ENCODE measurements at regions not wholly inside any gene's neighbourhood (a gene's known extent, or its start where the extent isn't known, plus 50 kb on each side); places are given as distances from the start of the nearest gene placed in this dataset.

DNA sequence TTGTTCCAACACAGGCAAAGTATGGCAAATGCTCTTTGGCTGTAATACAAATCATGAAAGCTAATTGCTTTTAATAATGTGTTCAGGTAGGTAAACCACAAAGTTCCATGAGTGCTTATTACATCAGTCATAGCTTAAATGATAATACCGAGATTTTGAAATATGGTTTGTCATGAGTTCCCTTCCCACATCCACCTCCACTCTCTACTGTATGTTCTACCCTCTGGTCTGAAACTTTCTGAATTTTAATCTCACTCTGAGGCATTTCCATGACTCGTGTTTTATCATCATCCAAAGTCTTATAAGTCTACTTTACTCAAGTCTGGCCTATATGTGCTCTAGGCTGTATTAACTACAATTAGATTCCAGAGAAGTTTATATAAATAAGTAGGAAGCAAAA is 354.8 kb downstream of the AKAIN1 start:
- Histone ChIP-seq H3K27ac (replicated peaks) (no peak overlapping the region), H3K27me3 (ENCODE audit: insufficient read depth, poor library complexity, severe bottlenecking) (no peaks in the 10 kb centered on the region), H3K4me3 (replicated peaks; ENCODE audit: insufficient read depth, low read length) (no peak overlapping the region)
- DNase-seq (ENCODE audit: low read depth in 1 of 2, low spot score in 1 of 2), result no peak
- TF ChIP-seq, protein P1, sequence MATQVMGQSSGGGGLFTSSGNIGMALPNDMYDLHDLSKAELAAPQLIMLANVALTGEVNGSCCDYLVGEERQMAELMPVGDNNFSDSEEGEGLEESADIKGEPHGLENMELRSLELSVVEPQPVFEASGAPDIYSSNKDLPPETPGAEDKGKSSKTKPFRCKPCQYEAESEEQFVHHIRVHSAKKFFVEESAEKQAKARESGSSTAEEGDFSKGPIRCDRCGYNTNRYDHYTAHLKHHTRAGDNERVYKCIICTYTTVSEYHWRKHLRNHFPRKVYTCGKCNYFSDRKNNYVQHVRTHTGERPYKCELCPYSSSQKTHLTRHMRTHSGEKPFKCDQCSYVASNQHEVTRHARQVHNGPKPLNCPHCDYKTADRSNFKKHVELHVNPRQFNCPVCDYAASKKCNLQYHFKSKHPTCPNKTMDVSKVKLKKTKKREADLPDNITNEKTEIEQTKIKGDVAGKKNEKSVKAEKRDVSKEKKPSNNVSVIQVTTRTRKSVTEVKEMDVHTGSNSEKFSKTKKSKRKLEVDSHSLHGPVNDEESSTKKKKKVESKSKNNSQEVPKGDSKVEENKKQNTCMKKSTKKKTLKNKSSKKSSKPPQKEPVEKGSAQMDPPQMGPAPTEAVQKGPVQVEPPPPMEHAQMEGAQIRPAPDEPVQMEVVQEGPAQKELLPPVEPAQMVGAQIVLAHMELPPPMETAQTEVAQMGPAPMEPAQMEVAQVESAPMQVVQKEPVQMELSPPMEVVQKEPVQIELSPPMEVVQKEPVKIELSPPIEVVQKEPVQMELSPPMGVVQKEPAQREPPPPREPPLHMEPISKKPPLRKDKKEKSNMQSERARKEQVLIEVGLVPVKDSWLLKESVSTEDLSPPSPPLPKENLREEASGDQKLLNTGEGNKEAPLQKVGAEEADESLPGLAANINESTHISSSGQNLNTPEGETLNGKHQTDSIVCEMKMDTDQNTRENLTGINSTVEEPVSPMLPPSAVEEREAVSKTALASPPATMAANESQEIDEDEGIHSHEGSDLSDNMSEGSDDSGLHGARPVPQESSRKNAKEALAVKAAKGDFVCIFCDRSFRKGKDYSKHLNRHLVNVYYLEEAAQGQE (IDR thresholded peaks at IDR 0.05; ENCODE audit: insufficient replicate concordance, low read depth), result no peak
- TF ChIP-seq GABPA (IDR thresholded peaks at IDR 0.05; ENCODE audit: low read depth) (no peak), SPI1 (IDR thresholded peaks at IDR 0.05; ENCODE audit: borderline replicate concordance, low read depth) (no peak), POLR2AphosphoS5 (IDR thresholded peaks at IDR 0.05; ENCODE audit: low read depth) (no peak)
- TF ChIP-seq, protein P2, sequence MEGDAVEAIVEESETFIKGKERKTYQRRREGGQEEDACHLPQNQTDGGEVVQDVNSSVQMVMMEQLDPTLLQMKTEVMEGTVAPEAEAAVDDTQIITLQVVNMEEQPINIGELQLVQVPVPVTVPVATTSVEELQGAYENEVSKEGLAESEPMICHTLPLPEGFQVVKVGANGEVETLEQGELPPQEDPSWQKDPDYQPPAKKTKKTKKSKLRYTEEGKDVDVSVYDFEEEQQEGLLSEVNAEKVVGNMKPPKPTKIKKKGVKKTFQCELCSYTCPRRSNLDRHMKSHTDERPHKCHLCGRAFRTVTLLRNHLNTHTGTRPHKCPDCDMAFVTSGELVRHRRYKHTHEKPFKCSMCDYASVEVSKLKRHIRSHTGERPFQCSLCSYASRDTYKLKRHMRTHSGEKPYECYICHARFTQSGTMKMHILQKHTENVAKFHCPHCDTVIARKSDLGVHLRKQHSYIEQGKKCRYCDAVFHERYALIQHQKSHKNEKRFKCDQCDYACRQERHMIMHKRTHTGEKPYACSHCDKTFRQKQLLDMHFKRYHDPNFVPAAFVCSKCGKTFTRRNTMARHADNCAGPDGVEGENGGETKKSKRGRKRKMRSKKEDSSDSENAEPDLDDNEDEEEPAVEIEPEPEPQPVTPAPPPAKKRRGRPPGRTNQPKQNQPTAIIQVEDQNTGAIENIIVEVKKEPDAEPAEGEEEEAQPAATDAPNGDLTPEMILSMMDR (IDR thresholded peaks at IDR 0.05; ENCODE audit: insufficient read depth, low read length), result no peak

- H3K4me3 ChIP-seq (replicated peaks; ENCODE audit: insufficient read depth, low read length), result no peak overlapping the region
- no peak for DNase-seq (ENCODE audit: low read depth in 1 of 2, low spot score in 1 of 2)
Observed at GRCh38 chr18:4839639-4840038, 357.4 kb downstream of the AKAIN1 start.

DNA sequence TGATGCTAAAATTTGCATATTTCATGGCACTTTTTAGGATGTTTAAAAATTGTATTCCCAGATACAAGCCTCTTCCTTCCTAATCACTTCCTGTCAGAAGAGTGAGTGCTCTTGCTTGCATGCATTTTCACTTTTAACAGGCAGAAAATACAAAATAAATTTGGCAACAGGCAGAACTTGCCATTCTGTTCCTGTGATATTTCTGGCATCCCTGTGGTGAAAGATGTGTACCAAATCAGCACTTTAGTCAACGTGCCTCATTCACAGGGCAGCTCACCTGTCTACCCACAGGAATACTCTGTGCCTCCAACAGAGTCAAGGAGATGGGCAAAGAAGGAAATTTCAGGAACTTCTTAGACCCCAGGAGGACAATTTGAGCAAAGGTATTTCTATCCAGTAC is 360.9 kb downstream of the AKAIN1 start:
- no peaks in the 10 kb centered on the region for H3K27me3 ChIP-seq (ENCODE audit: insufficient read depth, poor library complexity, severe bottlenecking)
- no peak overlapping the region for H3K27ac ChIP-seq (replicated peaks)
- DNase-seq (ENCODE audit: low read depth in 1 of 2, low spot score in 1 of 2), result no peak
- TF ChIP-seq POLR2AphosphoS5 (IDR thresholded peaks at IDR 0.05; ENCODE audit: low read depth), result no peak
- TF ChIP-seq, protein P1 (IDR thresholded peaks at IDR 0.05; ENCODE audit: insufficient replicate concordance, low read depth), result no peak
- no peak for TF ChIP-seq GABPA (IDR thresholded peaks at IDR 0.05; ENCODE audit: low read depth)
- TF ChIP-seq, protein P2 (IDR thresholded peaks at IDR 0.05; ENCODE audit: insufficient read depth, low read length), result no peak
- no peak for TF ChIP-seq SPI1 (IDR thresholded peaks at IDR 0.05; ENCODE audit: borderline replicate concordance, low read depth)
- H3K4me3 ChIP-seq (replicated peaks; ENCODE audit: insufficient read depth, low read length), result no peak overlapping the region

More at GRCh38 chr18:4839639-4840038, 357.4 kb downstream of the AKAIN1 start:
- TF ChIP-seq GABPA (IDR thresholded peaks at IDR 0.05; ENCODE audit: low read depth) (no peak), POLR2AphosphoS5 (IDR thresholded peaks at IDR 0.05; ENCODE audit: low read depth) (no peak), SPI1 (IDR thresholded peaks at IDR 0.05; ENCODE audit: borderline replicate concordance, low read depth) (no peak)
- TF ChIP-seq, protein P2 (IDR thresholded peaks at IDR 0.05; ENCODE audit: insufficient read depth, low read length), result no peak
- TF ChIP-seq, protein P1 (IDR thresholded peaks at IDR 0.05; ENCODE audit: insufficient replicate concordance, low read depth), result no peak
- Histone ChIP-seq H3K27ac (replicated peaks) (no peak overlapping the region), H3K27me3 (ENCODE audit: insufficient read depth, poor library complexity, severe bottlenecking) (no peaks in the 10 kb centered on the region)
